Ovary (tissue), 7 donors: ENCODE measurements at regions not wholly inside any gene's neighbourhood (a gene's known extent, or its start where the extent isn't known, plus 50 kb on each side); places are given as distances from the start of the nearest gene placed in this dataset.

Source experiments
- DNase-seq, 5 donors: peaks; one replicate each; pipeline ENCODE4 v3.0.0-alpha.2; 2019 to 2020
- H3K27ac ChIP-seq, 2 donors: fragments of 200-600 bp; one replicate each; pipeline versions ENCODE4 v1.5.1 to v1.8.0; 2019 to 2022
- H3K27me3 ChIP-seq: fragments of 200-600 bp; one replicate; pipeline ENCODE4 v1.8.0; 2022
- H3K36me3 ChIP-seq: fragments of 200-600 bp; sonication (generic); one replicate; pipeline ENCODE4 v1.5.1; 2019
- H3K4me1 ChIP-seq: one replicate; pipeline ENCODE4 v1.8.1; 2013; ENCODE audit warnings: mild to moderate bottlenecking, moderate library complexity; ENCODE audit not compliant: insufficient read depth
- H3K4me3 ChIP-seq: fragments of 200-600 bp; sonication (generic); one replicate; pipeline ENCODE4 v1.5.1; 2017
- H3K9me3 ChIP-seq, 2 donors: fragments of 200-600 bp in 1 of 2; sonication (generic) in 1 of 2; one replicate each; pipeline versions ENCODE4 v1.5.1 to v1.8.1; 2013 to 2019; ENCODE audit warnings: mild to moderate bottlenecking in 1 of 2, moderate library complexity in 1 of 2
- EP300 ChIP-seq: sonication (generic); formaldehyde crosslinking; IDR thresholded peaks from one replicate; pipeline ENCODE4 v1.6.1; 2017; ENCODE audit warnings: antibody characterized with exemption
- POLR2A ChIP-seq: fragments of 450-650 bp; IDR thresholded peaks from one replicate; pipeline ENCODE4 v1.6.1; 2017; ENCODE audit warnings: antibody characterized with exemption, mild to moderate bottlenecking, moderate library complexity
- WGBS, 3 donors: extraction: QIAGEN DNeasy Blood & Tissue Kit in 1 of 3; methylation state at CpG; one replicate each; pipeline versions ENCODE4 v1.1.5 to v1.1.7; 2013 to 2017; 5-methylcytosine and 5-hydroxymethylcytosine counted together
- intact Hi-C, 4 donors: fragments of 100-400 bp; cut with DNase I; formaldehyde crosslinking; loops; one replicate each; pipeline versions ENCODE4 v1.11.0 to v1.15.1; 2022 to 2023
- TF ChIP-seq, protein P1 (sequence below), 3 donors: fragments of 450-650 bp in 2 of 3; fragments of 200-600 bp in 1 of 3; IDR thresholded peaks; one replicate each; pipeline versions ENCODE4 v1.5.1 to v1.8.0; 2016 to 2022; ENCODE audit warnings: antibody characterized with exemption in 3 of 3, mild to moderate bottlenecking in 1 of 3
- donor health status: DM: no; HTN: no; CAD: no; lungs with moderate emphysema.
- donor health status: DM: no; HTN: no; CAD: no.
- donor health status: Bipolar disorder and iron deficiency.
- donor health status: DM: no; HTN: no; CAD: no.
- donor health status: DM: yes; HTN: yes; CAD: no.

DNA sequence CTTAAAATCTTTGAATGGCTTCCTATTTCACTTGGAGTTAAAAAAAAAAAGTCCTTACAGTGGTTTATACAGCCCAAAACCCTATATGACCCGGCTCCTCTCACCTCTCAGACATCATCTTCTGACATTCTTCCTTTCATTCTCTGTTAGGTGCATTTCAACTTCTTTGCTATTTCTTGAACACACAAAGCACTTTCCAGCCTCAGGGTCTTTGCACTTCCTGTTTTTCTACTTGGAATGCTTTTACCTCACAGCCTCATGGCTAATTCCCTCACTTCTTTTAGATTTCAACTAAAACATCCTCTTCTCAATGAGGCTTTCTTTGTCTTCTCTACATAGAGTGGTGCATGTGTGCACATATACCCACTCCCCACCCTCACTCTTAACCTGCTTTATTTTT, 91.0 kb upstream of the MB21D2 start:
- TF ChIP-seq, protein P1, sequence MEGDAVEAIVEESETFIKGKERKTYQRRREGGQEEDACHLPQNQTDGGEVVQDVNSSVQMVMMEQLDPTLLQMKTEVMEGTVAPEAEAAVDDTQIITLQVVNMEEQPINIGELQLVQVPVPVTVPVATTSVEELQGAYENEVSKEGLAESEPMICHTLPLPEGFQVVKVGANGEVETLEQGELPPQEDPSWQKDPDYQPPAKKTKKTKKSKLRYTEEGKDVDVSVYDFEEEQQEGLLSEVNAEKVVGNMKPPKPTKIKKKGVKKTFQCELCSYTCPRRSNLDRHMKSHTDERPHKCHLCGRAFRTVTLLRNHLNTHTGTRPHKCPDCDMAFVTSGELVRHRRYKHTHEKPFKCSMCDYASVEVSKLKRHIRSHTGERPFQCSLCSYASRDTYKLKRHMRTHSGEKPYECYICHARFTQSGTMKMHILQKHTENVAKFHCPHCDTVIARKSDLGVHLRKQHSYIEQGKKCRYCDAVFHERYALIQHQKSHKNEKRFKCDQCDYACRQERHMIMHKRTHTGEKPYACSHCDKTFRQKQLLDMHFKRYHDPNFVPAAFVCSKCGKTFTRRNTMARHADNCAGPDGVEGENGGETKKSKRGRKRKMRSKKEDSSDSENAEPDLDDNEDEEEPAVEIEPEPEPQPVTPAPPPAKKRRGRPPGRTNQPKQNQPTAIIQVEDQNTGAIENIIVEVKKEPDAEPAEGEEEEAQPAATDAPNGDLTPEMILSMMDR (IDR thresholded peaks at IDR 0.05): no peak
- no peak for TF ChIP-seq EP300
- TF ChIP-seq POLR2A: no peak
- Histone ChIP-seq H3K27ac (no peak overlapping the region), H3K4me1 (no peaks in the 10 kb centered on the region), H3K4me3 (no peak overlapping the region), H3K27me3 (no peaks in the 10 kb centered on the region), H3K9me3 (no peaks in the 10 kb centered on the region), H3K36me3 (no peaks in the 10 kb centered on the region)
- intact Hi-C loops: no loop called here
- DNase-seq: no peak
- WGBS, 3 donors: 85 to 91% (median 90%) methylated on average over 1 of the region's 1 CpG

DNA sequence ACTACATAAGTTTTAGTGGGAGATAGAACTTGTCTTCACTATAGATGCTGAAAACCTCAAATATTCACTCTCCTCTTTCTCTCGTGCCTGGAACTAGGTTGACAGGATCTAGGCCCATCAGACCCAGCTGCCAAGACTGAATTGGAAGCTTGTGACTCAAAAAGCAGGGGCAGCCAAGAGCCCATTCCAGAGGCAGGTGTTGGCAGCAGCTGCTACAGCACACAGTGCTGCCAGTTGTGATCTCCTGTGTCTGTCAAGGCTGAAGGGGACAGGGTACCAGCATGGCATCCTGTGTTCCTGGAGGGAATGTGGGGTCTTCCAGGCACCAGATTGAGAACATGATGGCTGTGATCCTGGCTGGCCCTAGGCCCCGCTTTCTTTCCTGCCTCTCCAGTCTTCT, 92.5 kb upstream of the MB21D2 start:
- H3K4me3 ChIP-seq: no peak overlapping the region
- H3K4me1 ChIP-seq: no peaks in the 10 kb centered on the region
- no peaks in the 10 kb centered on the region for H3K36me3 ChIP-seq
- TF ChIP-seq POLR2A: no peak
- TF ChIP-seq EP300: no peak
- TF ChIP-seq, protein P1 (IDR thresholded peaks at IDR 0.05): no peak
- 70 to 77% (median 71%) methylated on average over 2 of the region's 2 CpGs for WGBS, 3 donors
- DNase-seq: no peak
- H3K9me3 ChIP-seq: no peaks in the 10 kb centered on the region
- intact Hi-C loops: no loop called here
- H3K27ac ChIP-seq: no peak overlapping the region
- no peaks in the 10 kb centered on the region for H3K27me3 ChIP-seq

DNA sequence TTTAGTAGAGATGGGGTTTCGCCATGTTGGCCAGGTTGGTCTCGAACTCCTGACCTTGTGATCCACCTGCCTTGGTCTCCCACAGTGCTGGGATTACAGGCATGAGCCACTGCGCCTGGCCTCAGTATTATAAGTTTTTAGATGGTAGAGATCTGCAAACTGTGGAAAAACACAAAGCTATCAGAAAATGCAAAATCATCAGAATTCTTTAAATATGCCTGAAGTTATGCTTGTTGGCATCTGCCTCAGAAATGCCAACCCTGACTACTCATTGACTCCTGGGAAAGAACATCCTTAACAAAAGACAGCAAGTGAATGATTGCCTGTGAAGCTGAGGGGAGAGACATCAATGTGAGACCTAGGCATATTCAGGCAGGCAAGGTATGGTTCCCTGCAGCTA, 94.3 kb upstream of the MB21D2 start:
- intact Hi-C loops: no loop called here
- Histone ChIP-seq H3K27me3 (no peaks in the 10 kb centered on the region), H3K36me3 (no peaks in the 10 kb centered on the region), H3K4me1 (peaks cover 2% of the 10 kb centered on the region), H3K9me3 (no peaks in the 10 kb centered on the region), H3K4me3 (no peak overlapping the region), H3K27ac (no peak overlapping the region)
- DNase-seq: no peak
- TF ChIP-seq EP300 (no peak), POLR2A (no peak)
- TF ChIP-seq, protein P1 (IDR thresholded peaks at IDR 0.05): no peak
- WGBS, 3 donors: 92 to 100% (median 96%) methylated on average over 3 of the region's 3 CpGs

DNA sequence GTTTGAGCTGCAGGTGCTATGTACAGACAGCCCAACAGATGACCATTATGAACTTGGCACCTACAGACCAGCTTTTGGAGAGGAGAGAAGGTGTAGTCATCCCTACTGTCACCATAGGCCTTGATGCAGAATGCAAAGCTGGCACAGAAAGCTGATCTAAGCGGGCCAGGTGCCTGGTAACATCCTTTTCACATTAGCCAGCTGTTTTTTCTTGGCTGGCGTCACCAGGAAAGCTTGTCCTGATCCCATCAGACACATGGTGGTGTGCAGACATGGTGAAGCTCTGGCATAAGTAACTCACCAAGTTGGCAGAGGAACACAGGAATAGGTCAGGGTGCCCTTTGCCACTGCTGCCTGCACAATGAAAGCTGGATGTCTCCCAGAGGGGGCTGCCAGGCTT, 97.2 kb upstream of the MB21D2 start:
- intact Hi-C loops: no loop called here
- H3K9me3 ChIP-seq: no peaks in the 10 kb centered on the region
- H3K4me3 ChIP-seq: no peak overlapping the region
- TF ChIP-seq POLR2A: no peak
- no peak for TF ChIP-seq EP300
- TF ChIP-seq, protein P1 (IDR thresholded peaks at IDR 0.05): no peak
- H3K4me1 ChIP-seq: peaks cover 2% of the 10 kb centered on the region
- H3K36me3 ChIP-seq: no peaks in the 10 kb centered on the region
- no peak for DNase-seq
- H3K27ac ChIP-seq: no peak overlapping the region
- WGBS, 3 donors: 78 to 83% (median 80%) methylated on average over 2 of the region's 2 CpGs
- H3K27me3 ChIP-seq: no peaks in the 10 kb centered on the region
